Medulla oblongata (tissue), 1 donor: ENCODE measurements at regions not wholly inside any gene's neighbourhood (a gene's known extent, or its start where the extent isn't known, plus 50 kb on each side); places are given as distances from the start of the nearest gene placed in this dataset.

Experiments
- DNase-seq: peaks from one replicate; pipeline ENCODE4 v3.0.0-alpha.2; 2015; ENCODE audit errors: extremely low spot score

DNA sequence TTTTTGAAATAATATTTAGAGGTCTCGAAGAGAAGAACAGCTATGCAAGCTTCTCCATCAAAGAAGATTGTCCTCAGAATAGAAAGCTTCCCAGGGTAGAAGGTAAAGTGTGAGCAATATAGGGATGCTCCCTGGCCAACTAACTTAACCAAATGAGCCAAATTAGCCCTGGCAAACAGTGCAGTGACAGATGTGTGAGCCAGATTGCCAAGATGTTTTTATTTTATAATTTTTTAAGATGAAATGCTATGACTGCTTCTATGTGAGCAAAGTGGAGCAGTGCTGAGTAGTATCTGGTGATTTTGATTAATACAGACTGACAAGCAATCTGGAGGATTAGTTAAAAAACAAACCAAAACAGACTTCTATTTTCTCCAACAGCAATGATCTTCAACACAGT, 202.1 kb downstream of the NOVA1 start:
- no peak for DNase-seq

DNA sequence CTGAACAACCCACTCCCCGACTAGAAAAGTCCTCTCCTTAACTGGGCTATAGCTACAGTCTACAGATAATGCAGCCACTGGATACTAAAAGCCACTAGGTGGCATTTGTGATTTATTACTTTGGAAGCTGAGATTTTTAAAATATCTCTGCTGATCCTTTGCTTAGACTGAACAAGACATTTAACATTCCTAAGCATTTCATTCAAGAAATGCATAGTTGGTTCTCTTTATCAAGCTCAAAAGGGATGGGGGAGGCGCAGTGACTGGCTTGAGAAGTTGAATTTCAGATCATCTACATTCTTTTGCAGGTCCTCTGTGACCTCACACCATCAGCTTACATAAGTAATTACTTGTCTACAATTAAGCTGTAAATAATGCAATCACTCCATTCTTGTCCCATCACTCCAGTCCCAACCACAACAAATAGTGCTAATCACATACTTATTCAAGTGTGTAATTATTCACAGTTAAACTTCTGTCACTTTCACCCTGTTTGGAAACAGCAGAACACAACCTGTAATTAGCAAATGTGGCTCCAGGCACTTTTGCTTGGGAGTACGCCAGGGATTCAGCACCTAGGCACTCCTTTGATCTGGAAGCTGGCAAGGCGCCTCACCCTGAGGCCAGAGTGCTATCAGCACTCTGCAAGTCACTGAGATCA, 203.6 kb downstream of the NOVA1 start:
- peak; percentile 43 for DNase-seq

DNA sequence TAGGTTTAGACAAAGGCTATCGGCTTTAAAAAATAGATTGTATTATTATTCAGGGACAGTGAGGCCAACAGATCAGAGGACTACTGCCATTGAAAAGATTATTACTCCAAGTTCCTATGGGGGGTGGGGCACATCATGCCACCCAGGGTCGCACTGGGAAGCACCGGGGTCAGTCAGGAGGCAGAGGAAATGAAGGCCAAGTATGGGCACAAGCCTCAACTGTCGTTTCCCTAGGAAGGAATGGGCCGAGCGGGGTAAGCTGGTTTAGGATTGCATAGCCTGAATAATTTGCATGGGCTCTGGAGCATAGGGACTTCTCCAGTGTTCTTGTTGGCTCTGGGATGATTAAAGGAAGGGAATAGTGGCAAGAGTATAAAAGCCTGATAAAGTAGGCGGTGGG, 205.3 kb downstream of the NOVA1 start:
- DNase-seq = no peak

DNA sequence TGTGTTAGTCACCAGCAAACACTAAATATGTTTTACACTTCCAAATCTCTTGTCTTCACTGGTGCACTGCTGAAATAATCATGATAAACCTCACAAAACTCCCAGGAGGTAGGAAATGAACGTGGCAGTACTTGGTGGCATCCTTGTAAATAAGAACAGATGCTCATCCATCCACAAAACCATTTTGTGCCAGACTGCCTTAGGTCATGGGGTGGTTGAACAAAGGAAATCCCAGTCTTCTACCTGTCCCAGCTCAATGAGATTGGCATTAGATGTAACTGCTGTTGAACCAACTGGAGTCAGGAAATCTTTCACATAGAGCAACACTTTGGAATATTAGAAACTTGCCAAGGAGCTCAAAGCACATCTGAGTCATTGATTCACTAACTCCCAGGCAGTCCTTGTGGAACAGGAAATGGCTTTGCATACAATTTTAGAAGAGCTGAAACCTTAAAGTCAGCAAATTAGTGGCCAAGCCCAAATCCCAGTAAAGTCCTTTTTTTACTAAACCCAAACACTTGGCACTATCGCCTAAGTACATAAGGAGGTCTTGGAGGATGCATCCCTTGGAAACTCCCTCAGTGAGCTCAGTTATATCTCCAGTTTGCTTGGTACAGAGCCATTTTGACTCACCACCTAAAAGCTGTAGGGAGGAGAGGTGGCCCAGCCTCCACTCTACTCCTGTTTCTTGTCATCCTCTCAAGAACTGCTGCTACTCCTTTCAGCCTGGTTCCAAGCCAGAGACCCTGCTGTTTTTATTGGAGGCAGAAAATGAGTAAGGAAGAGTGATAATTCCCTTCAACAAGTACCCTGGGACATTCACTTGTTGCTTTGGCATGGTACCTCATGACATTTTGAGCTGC, 208.0 kb downstream of the NOVA1 start:
- DNase-seq = no peak

DNA sequence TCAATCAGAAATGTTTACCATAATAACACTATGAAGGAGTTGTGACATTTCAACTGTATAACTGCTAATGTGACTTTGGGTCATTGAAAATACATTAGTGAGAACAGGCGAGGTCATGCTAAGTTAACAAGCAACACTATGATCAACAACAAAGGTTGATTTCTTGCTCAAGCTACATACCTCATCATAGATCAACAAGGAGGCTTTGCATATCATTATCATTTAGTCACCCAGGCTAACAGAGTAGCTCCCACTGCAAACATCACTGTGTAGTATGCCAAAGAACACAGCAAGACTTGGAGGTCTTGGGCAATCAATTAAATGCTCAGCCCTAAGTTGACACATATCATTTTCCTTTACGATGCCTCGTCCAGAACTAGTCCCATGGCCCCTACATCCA, 212.5 kb downstream of the NOVA1 start:
- DNase-seq = no peak

DNA sequence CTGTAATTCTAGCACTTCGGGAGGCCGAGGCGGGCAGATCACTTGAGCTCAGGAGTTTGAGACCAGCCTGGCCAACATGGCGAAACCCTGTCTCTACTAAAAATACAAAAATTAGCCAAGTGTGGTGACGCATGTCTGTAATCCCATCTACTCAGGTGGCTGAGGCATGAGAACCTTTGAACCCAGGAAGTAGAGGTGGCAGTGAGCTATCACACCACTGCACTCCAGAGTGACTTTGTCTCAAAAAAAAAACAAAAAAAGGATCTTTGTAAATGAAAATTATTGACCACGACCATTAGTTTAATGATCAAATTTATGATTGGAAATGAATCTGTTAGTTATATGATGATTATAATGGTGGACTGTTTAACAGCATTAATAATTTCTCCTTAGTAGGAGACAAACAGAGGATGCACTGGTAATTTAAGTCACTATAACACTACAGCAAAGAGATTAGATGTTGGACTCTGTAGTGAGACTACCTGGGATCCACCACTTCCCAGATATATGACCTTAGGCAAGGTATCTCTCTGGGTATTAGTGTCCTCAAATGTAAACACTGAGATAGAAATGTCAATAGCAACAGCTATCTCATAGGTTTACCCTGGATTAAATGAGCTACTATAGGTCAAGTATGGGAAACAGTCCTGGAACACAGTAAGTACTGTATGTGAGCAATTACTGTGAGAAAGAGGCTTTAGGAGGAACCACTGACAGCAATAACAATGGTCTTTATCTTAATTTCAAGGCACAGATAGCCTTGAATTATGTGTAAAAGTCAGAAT, 214.7 kb downstream of the NOVA1 start:
- no peak for DNase-seq

DNA sequence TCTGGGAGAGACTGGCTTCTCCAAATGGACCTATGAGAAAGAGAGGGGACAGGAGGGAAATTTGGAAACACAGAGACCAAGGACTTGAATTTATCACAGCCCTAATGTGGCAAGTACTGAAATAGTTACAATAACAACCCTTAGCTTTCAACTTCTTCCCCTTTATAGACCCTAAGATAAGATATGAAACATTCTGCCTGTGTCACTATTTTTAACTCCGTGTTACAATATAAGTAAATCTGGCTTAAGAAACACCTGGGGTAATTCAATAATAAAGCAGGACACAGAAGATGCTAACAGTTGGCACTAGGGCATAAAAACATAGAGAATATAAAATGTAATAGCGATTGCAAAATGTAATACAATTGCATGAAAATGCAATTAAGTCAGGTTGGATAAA, 216.4 kb downstream of the NOVA1 start:
- DNase-seq = no peak

DNA sequence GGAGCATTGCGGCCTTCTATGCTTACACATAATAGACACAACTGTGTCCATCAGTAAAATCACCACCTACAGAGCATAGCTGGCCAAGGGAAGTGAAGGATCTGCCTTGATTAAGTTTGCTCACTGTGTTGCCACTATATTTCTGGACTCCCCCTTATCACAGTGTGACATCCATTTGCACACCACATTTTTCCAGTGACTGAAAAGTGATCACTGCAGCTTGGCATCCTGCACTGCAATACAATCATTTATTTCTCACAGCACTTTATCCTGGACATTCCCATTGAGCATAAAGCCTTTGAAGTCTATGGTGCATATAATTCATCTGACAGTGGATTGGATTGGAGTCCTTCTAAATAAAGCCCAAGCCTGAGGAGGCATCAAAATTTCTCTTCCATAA, 217.2 kb downstream of the NOVA1 start:
- no peak for DNase-seq

DNA sequence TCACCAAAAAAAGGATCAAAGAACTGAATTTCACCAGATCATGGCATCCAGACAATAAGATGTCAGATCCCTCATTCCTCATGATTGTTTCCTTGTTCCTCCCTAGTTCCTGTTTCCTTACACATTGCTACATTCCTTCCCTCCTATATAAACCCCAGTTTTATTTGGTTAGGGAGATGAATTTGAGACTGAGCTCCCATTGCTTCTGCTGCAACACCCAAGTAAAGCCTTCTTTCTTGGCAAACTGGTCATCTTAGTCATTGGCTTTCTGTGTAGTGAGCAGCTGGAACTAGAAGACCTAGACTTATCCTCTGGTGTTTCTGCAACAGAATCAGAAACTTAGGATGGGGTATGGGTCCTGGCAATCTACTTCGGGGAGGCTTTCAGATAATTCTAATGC, 217.9 kb downstream of the NOVA1 start:
- DNase-seq = no peak

DNA sequence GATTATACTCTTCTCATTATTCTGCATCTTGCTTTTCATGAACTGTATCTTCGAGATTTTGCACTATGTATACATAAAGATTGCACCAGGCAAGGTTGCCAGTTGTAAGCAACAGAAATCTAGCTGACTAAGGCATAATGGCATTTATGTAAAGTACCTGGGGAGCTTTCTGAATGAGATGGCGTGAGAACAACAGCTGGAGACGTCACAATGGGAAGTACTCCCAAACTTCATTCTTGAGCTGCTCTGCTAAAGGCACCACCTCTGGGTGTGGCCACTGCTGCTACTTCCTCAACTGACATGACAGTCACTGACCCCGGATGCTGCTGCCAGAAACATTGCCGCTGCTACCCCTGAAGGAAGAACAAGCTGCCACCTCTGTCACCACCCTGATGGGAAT, 220.7 kb downstream of the NOVA1 start:
- no peak for DNase-seq

DNA sequence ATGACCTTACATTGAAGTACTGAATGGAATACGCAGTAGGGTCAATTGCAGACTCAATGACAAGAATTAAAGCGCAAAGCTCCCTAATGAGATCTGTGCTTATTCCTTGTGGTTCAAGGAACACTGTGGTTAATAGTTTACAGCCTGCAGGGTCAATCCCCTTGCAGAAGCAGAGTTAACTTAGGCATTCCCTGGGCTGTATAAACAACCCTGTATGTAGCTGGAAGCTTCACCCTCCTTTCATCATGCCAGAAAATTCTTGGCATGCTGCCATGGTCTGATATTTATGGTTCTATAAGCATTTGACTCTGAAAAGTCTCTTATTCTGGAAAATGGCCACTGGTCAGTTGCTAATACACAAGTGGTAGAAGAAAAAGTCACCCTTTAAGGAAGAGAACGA, 227.7 kb downstream of the NOVA1 start:
- no peak for DNase-seq

DNA sequence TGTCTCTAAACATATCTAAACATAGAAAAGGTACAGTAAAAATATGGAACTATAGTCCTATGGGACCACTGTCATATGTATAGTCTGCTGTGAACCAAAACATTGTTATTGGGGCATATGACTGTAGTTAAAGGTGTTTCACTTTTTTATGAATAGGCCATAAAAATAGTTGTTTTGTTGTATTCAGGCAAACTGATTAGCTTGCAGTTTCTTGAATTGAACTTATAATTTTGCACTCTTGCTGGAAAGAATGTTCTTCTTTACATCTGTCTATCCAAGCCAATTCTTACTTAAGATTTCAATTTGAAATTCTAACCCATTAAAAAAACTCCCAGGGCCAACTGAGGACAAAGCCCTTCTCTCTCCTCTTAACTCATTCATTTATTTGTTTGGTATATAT, 234.1 kb downstream of the NOVA1 start:
- DNase-seq = no peak

DNA sequence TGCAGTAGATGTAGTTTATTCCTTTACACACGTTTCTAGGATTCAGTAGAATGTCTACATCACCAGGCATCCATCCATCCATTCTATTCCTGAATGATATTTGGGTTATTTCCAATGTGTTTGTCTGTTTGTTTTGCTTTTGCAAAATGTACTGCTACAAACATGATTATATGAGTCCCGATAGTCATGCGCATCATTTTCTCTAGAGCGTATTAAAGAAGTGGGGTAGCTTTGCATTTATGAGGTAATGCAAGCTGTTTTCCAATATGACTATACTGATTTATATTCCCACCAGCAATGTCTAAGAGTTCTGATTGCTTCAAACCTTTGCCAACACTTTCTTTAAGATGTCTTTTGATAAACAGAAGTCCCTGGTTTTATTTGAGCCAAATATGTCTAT, 253.2 kb downstream of the NOVA1 start:
- DNase-seq = no peak

DNA sequence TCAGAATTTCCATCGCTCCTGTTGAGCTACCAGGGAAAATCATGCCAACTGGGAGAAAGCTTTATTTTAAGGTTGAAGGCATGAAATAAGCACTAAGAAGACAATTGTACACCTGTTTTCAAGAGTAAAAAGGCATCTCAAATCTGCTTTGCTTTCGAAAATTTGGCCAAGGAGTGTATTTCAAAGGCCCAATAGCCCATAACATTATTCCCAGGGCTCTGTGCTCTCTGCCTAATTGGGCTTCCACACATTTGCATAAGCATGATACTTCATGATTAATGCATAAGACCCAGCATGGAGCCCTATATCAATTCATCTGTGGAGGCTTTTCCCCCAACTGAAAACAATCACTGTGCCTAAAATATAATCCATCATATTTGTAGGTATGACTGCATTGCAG, 258.5 kb downstream of the NOVA1 start:
- DNase-seq = no peak

DNA sequence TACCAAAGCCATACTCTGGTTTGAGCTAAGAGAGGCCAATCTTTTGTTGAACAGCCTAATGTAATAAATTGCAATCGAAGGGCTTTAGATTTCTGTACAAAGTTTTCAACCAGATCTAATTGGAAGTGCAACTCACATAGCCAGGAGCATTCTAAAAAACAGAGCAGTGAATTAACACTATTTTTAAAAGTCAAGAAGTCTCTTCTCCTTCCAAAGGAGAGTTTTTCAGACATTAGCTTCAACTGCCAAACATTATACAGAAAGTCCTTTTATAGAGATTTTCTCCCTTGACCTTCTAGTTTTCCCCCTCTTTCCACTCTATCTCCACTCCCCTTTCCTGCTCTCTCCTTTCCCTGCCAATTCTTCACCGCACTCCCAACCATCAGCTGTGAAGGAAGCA, 259.6 kb downstream of the NOVA1 start:
- peak; percentile 17 for DNase-seq

DNA sequence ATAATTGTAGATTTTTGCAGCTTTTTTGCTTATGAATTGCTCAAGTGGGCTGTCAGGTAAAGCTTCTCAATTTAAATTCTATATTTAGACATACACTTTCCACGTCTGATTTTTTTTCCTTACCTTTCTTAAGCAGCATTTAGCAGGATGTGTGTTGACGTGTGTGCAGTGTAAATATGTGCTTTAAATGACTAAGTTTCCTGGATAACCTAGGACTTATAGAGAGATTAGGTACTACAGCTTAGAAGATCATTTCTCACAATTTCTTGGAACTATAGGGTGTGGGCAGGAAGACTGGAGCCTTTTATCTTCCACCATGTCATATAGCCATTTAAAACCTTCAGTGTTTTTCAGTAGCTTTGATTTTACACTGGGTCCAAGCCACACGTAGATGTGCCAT, 263.5 kb downstream of the NOVA1 start:
- no peak for DNase-seq

DNA sequence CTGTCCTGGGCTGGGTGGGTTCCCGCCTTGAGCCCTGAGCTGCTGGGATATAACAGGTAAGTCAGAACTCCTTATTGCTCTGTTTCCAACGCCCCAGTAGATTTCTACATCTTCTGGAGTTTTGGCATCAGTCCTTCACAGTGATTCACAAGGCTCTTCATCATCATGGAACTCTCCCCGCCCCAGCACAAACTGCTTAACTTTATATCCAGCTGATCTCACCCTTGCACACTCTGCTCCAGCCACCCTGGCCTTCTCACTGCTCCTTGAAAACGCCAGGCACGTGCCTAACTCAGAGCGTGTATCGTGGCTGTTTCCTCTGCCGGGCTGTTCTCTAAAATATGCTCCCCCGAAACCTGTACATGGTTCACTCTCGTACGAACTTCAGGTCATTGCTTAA, 264.9 kb downstream of the NOVA1 start:
- no peak for DNase-seq

DNA sequence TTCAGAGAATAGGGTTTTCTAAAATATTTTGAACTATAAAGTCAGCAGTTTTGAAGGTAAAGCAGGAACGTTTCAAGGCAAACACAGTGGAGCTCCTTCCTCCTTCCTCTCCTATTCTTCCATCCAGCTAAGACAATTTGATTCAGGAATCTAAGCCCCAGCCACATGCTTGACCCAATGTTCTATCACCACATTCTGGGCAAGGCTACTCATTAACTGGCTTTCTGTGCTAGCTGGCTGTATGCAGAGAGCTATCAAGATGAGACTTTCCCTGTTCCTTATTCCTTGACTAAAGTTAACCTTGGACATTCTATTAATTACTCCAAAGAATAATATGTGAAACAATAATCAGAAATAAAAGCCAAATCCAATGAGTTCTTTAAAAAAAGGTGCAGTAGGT, 266.9 kb downstream of the NOVA1 start:
- no peak for DNase-seq

DNA sequence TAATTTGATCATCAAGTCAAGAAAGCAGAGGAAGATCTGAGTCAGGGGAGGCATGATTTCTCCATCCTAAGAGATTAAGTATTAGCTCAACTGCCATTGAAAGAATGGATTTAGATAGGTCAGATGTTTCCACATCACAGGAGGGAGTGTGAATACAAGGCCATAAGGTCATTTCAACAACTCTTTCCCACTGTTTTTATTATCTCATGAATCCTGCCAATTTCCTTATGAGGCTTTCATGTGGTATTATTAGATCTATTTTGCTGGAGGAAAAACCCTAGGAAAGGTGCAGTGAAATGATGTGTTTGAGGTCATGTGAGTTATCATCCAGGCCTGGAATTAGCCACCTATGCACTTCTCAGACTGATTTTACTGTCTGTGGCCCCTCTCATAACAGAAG, 269.0 kb downstream of the NOVA1 start:
- no peak for DNase-seq

DNA sequence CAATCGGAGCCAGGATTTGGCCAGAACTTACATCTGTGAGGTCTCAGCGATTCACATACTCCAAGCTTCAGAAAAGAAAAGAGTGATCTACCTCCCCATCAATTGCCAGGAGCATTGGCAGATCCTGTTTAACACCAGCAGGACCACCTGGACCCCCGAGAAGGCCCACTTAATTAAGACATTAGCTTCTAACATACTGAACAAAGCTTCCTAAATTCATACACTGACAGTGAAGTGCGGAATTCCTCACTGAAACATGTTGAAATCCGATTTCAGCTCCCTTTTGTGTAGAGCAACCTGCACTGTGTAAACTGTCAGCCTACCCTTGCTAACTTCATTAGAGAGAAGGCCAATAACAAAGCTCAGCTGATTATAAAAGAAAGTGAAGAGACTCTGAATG, 274.0 kb downstream of the NOVA1 start:
- DNase-seq = no peak

DNA sequence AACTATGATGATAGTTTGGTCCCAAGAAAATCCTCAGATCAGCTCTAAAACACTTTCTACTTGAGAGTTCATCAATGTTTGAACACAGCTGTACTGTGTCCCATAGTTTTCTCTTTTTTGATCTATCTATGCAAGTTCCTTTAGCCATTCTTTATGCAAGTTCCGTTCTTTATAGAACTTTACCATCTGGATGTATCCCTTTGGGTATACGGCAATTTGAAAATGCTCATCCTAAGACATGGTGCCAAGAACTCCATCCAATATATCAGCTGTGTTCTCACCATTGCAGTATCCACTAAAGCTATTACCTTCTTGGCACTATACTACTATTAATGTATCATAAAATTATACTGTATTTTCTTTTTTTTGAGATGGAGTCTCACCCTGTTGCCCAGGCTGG, 276.9 kb downstream of the NOVA1 start:
- no peak for DNase-seq

DNA sequence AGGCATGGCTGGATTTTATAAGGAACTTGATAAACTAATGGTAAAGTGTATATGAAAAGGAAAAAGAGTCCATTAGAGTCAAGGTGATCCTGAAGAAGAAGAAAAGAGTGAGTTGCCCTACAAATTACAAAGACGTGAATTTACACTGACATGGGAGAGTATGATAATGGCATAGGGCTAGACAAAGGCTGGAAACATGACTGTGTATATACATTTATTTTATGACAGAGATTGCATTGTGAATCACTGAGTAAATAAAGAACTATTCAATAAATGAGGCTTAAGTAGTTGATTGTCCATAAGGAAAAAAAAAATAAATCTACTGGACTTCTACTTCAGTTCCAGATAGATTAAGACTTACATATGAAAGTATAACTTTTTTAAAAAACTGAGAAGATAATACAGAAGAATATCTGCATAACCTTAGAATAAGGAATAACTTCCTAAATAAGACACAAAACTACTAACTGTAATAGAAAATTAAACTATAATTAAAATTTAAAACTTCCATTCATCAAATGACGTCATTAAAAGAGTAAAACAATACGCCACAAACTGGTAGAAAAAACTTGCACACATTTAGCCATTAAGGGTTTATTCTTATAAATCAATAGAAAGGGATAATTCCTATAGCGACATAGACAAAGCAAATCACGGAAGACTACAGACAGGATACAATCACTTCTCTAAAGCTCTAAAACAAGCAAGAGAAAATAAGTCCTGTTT, 278.5 kb downstream of the NOVA1 start:
- no peak for DNase-seq
